GM19035 (cell line): ENCODE measurements at regions not wholly inside any gene's neighbourhood (a gene's known extent, or its start where the extent isn't known, plus 50 kb on each side); places are given as distances from the start of the nearest gene placed in this dataset.
A peak's percentile ranks its signal among the peaks of the same experiment; 100 is the strongest.
"Not testable (repeated sequence)": the region's sequence is repeated elsewhere in the genome, so short reads cannot be mapped to it uniquely, and the experiment has no call there.

Experiments
- ATAC-seq: cut with Tn5 transposase; IDR thresholded peaks from one replicate; pipeline ENCODE4 v1.9.1; 2021; ENCODE audit not compliant: unreplicated experiment

- ATAC-seq = not testable (repeated sequence)
These were observed 103.0 kb upstream of the PABPC3 start for GRCh38 chr13:24992946-24993345.

- ATAC-seq = peak; percentile 78
These were observed 100.6 kb upstream of the PABPC3 start for GRCh38 chr13:24995225-24995804.

DNA sequence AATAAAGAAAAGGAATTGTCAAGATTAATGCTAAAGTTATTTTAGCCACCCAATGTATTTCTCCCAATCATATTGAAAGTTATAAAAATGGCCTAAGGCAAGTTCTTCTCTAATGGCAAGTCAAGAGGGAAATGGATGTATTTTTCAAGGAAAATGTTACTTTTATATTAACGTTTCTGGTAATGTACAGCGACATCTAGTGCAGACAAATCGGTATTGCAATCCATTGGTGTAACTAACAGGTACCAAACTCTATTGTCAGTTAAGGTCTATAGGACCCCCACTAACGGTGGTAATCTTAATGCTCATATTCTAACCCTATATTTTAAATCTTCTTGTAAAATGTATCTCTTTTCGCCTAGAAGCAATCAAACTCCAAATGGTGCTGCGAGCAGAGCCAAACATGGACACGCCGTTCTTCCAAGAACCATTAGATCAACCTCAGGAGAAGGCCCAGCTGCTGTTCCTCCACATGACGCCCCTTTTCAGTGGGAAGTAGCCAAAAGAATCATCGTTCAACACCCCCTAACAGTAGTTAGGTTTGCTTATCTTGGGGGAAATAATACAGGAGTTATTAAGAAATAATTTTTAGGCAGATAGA, 98.5 kb upstream of the PABPC3 start:
- ATAC-seq = no peak

GRCh38 chr13:24998433-24998832, 97.5 kb upstream of the PABPC3 start:
- no peak for ATAC-seq

DNA sequence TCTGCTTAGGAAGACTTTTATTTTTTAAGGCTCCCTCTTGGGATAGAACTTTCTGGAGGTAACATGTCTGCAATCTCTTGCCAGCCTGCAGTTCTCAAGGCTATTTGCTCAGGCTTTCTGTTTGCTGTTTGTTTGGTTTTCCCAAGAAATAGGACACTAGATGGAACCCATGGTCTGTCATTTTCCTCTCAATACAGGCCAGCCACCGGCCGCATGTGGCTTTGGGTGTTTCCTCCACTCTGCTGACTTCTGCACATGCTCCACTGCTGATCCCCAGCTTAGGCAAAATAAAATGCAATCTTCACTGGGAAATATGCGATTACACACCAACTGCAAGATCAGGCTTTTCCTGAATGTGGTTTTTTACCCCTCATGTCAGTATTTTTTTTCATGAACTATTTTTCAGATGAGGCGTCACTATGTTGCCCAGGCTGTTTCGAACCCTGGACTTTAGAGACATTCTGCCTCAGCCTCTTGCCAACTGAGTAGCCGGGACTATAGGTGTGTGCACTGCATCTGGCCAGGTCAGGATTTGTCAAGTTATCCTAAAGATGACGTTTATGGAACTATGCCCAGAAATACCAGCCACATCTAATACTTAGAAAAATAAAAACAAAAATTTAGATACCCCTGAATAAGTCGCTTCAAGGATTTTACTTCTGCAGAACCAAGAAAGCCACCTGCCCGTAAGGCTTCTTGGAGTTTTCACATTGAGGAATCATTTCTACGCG, 94.3 kb upstream of the PABPC3 start:
- no peak for ATAC-seq

DNA sequence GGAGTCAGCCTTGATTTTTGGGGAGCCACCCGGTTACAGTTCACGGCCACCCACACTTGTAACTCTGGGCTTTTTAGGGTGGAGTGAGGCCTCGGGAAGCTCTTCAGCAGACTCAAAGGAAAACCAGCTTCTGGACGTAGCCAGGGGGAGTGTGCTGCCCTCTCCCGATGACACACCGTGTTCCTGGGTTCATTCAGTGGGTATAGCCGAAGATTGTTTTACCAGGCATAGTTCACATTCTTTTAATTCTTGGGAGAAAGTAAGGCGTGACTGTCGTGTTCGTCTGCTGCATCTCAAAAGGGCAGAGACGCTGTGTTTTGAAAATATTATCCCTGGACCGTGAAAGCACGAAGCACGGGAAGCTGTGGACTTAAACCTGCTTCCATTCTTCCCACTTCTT, 93.6 kb upstream of the PABPC3 start:
- not testable (repeated sequence) for ATAC-seq

DNA sequence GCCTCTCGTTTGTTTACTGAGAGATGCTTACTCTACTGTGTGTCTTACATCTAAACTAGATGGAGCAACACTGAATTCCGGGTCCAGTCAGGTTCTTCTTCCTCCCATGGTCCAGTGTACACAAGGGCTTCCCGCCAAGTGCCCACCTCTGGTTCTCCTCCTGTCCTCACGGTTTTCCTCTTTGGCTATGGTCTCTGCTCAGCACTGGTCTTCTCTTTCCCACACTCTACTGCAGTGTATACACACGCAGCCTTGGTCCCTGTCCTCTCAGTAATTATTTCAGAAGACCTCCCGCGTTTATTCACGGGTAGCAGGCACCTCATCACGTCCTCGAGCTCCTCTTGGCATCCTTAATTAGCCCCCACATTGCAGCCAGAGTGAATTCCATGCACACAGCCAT, 91.4 kb upstream of the PABPC3 start:
- ATAC-seq = not testable (repeated sequence)

DNA sequence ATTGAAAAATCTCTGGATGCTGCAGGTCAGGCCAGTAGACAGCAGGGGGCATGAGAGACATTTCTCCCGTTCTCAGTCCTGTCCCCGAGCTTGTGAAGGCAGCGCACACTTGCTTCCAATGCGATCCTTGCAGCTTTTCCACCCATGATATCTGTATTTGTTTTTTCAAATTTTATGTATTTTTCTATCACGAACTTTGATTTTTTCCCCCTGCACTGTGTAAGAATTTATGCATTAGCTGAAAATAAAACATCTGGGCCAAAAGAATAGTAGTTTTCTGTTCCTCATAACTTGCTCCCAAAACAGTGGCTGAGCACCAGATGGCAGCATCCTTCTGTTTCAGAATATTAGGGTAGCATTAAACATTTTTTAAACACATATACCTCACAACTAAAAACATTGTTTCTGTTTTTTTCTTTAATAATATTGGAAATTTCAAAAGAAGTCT, 90.9 kb upstream of the PABPC3 start:
- ATAC-seq = not testable (repeated sequence)

DNA sequence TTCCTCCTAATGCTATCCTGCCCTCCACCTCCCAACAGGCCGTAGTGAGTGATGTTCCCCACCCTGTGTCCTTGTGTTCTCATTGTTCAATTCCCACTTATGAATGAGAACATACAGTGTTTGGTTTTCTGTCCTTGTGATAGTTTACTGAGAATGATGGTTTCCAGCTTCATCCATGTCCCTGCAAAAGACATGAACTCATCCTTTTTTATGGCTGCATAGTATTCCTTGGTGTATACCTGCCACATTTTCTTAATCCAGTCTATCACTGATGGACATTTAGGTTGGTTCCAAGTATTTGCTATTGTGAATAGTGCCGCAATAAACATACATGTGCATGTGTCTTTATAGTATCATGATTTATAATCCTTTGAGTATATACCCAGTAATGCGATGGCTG, 88.5 kb upstream of the PABPC3 start:
- ATAC-seq = not testable (repeated sequence)

DNA sequence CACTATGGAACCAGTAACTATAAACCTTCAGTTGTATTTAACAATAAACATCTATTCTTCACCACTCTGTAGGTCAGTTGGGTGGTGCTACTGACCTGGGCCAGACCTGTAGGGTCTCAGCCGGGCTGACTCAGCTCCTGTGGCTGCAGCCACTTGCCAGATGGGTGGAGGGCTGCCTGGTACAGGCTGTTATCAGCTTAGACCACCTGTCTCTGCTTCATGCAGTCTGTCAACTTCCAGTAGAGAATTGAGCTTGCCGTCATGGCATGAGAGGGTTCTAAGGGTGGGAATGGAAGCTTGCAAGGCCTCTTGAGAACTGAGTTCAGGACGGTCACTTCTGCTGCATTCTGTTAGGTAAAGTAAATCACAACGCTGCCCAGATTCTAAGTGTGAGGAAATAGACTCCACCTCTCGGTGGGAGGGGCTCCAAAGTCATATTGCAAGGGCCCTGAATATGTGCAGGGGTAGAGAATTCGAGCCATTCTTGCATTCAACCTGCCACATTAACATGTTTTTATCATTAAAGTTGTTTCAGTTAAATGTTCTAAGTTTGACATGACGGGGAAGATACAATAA, 81.5 kb upstream of the PABPC3 start:
- not testable (repeated sequence) for ATAC-seq

DNA sequence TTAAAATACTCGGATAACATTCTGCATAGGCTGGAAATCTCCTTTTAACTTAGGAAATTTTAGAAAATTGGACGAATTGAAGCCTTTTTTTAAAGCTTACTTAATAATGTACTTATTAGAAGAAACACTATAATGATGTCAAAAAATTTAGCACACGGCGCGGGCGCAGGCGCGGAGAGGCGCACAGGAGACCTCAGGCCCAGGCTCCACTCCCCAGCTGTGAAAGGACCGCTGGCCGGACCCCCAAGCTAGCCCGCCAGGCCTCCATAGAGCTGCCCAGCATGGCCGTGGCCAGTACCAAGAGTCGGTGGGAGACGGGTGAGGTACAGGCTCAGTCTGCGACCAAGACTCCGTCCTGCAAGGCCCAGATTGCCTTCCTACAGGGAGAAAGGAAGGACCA, 78.8 kb upstream of the PABPC3 start:
- ATAC-seq = not testable (repeated sequence)

DNA sequence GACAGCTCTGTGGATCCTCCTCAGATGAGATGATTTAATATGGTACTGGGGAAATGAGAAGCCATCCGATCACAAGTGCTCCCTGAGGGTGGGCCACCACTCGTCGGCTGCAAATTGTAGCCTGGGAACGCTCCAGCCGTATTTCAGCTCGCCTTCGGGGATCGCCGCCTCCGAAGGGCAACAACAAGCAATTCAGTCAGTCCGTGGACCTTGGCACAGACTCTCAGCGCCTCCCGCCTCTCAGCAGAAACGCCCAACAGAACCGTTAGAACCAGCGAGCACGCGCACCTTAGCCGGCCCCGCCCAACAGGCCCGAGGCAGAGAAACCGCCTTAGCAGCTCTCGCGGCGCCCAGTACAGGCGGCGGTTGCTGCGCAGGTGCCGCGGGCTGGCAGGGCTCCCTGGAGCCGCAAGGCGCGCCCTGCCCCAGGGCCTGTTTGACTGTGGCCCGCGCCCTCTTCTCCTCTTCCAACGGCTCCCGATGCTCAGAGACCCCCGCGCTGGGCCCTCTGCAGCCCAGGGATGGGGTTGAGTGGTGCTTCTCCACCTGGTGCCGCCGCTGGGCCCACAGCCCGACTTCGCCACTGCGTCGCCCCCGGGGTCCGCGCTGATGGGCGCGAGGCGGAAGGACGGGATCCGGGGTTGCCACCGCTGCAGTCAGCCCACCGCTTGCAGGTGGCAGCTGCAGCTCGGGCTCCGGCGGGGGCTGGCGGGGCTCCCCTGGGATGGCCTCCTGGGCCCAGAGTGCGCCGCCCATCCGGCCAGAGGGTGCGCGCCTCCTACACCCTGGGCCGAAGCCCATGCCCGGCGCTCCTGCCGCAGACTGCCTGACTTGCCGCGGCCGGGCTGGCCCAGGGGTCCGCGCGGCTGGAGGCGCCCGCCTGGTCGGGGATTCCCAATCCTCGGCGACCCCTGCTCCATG, 77.9 kb upstream of the PABPC3 start:
- ATAC-seq = peak; percentile 58

DNA sequence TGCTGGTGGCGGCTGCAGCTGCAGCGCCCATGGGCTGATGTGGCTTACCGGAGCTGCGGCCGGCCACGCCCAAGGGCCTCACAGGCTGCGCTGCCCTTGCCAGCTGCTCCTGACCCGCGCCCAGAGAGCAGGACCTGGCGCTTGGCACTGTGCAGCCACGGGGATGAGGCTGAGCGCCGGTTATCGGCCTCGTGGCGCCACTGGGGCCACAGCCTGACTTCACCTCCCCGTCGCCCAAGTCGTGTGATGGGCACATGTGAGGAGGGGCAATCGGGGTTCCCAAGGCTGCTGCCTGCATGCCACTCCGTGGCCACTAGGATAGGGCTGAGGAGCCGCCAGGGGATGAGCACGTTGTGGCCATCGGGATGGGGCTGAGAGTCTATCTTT, 77.2 kb upstream of the PABPC3 start:
- ATAC-seq = no peak

DNA sequence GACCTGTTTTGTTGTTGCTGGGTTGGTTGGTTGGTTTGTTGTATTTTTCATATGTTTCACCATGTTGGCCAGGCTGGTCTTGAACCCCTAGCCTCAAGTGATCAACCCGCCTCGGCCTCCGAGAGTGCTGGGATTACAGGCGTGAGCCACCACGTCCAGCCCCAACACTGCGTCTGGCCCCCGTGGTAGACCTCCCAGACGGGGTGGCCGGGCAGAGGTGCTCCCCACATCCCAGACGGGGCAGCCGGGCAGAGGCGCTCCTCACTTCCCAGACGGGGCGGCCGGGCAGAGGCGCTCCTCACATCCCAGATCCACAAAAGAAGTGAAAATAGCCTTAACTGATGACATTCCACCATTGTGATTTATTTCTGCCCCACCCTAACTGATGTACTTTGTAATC, 76.2 kb upstream of the PABPC3 start:
- ATAC-seq = not testable (repeated sequence)

DNA sequence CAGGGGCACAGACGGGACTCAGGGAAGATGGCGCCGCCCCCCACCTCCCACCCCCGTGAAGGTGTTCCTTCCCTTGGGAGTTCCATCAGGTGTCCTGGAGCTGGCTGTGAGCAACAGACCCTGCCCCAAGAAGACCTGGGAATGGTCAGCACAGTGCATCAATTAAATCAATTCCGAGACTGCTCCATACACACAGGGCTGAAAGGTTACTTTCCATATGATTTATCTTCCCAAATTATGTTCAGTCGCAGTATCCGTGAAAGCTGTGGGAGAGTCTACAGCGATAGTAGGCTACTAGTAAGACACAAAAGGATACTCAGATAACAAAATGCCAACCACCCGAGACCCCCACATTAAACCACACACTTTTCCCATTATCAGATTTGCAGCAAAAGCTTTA, 71.8 kb upstream of the PABPC3 start:
- no peak for ATAC-seq

- no peak for ATAC-seq
These were observed 63.8 kb upstream of the PABPC3 start for GRCh38 chr13:25032160-25032559.

DNA sequence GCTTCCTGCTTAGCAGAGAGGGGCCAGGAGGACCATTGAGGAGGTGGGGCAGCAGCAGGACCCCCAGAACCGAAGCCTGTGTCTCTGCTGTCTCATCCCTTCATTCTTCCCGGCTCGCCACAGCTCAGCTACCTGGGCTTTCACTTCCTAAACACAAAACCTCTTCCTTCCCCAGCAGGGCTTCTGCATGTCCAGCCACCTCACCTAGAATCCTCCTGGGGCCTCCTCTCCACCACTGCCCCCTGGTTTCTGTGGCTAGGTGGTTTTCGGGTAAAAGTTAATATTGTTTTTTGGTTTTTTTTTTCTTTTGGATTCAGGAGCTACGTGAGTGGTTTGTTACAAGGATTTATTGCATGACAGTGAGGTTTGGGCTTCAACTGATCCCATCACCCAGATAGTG, 61.8 kb upstream of the PABPC3 start:
- ATAC-seq = no peak

- no peak for ATAC-seq
These were observed 58.7 kb upstream of the PABPC3 start for GRCh38 chr13:25037057-25037813.

- no peak for ATAC-seq
These were observed 53.6 kb upstream of the PABPC3 start for GRCh38 chr13:25042151-25042865.

DNA sequence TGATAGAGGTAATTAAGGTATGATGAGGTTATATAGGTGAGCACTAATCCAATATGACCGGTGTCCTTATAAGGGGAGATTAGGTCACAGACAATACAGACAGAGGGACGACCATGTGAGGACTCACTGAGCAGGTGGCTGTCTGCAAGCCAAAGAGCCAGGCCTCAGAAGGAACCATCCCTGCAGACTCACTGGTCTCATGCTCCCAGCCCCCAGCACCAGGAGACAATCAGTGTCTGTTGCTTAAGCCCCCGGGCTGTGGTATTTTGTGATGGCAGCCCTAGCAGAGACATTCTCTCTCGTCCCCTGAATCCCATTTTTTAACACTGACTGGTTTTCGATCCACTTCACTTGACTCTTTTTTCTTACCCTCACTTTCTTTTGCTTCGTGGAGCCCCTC, 51.9 kb upstream of the PABPC3 start:
- no peak for ATAC-seq
